ENCODE measurements at regions not wholly inside any gene's neighbourhood (a gene's known extent, or its start where the extent isn't known, plus 50 kb on each side); places are given as distances from the start of the nearest gene placed in this dataset.

- TF ChIP-seq CTCF (conservative IDR thresholded peaks at IDR 0.05 in 1 of 2, IDR thresholded peaks at IDR 0.05 in 1 of 2; ENCODE audit: low read depth in 1 of 2, low read length in 2 of 2) (no peak), EZH2 (IDR thresholded peaks at IDR 0.05; ENCODE audit: low read length, missing control alignments) (no peak)
These were observed 50.2 kb upstream of the RAPGEF4 start for GRCh38 chr2:172685467-172685866.
